SW480 (cell line): ENCODE measurements at regions not wholly inside any gene's neighbourhood (a gene's known extent, or its start where the extent isn't known, plus 50 kb on each side); places are given as distances from the start of the nearest gene placed in this dataset.

ENCODE experiments used
- DNase-seq: peaks from one replicate; pipeline ENCODE4 v3.0.0-alpha.2; 2016; ENCODE audit warnings: low spot score

- no peak for DNase-seq
These were observed 274.5 kb upstream of the SOX5 start for GRCh38 chr12:24223926-24224325.

DNA sequence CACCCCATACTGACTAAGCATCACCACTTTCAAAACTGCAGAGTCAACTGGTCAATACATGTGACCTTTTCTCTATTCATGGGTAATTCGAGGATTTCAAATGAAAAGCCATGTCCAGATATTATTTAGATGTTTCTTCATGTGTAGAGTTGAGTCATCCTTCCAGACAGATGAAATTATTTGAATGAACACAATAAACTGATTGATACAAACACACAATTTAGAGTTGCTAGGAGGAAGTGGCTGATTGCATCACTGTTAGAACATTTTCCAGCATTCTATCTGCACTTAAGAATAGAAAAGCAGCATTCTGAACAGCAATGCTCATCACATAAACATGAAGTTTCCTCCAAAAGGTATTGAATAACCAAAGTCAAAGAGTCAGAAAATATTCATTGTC lies 273.5 kb upstream of the SOX5 start:
- peak; percentile 41 for DNase-seq

GRCh38 chr12:24212496-24212895 lies 263.0 kb upstream of the SOX5 start:
- DNase-seq: no peak

DNA sequence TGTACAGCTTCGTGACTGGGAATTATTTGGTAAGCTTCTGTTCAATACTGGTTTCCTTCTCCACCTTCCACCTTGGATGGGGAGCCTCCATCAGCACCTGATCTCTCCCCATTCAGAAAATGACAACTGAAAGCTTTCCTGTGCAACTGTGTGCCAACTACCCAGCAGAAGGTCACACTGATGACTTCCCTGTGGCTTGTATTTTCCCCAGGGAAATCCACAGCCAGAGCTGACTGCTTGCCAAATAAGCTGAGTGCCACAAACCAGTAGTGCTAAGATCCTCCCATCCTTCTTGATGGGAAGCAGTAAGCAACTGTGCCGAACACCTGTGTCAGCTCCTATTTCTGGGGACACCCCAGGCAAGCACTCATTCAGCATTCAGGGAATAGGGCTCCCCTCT lies 257.2 kb upstream of the SOX5 start:
- no peak for DNase-seq

DNA sequence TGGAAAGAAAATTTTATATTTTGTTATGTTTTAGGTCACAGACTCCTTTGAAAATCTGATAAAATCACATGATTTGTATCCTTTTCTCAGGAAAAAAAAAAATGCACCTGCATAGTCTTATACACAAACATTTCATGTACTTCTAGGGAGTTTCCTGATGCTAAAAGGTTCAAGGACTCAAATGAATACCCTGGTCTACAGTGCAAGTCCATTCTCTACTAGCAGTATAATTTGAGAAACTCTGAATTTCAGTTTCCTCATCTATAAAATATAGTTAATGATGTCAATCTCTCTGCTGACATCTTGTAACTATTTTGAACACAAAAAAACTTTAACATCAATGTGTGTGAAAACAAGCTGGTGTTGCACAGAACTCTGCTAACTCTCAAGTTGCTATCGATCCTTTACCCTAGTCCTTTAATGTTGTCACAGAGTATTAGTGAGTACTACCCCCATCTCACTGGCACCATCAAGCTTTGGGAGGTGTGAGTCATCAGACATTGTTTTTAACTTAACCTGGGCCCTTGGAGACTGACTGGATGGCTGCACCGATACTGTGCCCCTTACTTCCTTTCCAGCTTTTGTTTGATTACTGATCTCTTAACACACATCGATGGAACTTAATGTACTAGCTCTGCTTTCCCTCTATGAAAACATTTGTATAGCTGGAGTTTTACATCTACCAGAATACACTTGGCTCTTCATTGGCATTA lies 251.9 kb upstream of the SOX5 start:
- DNase-seq: no peak

- DNase-seq: no peak
These were observed 250.5 kb upstream of the SOX5 start for GRCh38 chr12:24200010-24200409.

DNA sequence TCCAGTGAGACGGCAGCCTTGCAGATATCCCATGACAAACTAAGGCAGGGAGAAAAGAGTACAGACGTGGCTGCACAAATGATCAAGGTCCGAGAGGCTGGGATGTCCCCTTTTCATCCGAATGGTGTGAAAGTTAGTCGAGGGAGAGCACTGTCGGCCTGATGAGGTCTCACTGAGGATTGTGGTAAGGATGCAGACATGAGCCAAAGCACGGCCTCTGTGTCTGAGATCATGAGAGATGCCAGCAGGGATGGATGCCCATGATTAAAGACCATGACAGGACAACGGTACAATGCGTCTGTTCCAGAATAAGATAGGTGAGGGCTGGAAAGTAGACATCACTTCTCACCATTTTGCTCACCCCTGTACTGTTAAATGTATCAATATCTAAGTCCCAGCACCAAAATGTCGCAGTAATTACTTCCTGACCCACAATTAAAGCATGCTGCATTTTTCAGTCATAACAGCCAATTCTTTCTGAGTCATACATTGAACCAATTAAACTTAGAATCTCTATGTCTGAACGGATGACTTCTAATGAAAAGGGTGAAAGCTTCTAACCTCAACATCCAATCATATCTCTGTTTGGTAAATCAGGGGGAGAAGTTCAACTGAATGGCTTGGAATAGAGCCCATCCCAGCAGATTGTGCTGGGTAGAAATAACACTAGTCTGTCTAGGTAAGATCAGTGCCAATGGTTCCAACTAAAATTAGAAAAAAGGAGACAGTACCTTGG lies 249.6 kb upstream of the SOX5 start:
- no peak for DNase-seq

DNA sequence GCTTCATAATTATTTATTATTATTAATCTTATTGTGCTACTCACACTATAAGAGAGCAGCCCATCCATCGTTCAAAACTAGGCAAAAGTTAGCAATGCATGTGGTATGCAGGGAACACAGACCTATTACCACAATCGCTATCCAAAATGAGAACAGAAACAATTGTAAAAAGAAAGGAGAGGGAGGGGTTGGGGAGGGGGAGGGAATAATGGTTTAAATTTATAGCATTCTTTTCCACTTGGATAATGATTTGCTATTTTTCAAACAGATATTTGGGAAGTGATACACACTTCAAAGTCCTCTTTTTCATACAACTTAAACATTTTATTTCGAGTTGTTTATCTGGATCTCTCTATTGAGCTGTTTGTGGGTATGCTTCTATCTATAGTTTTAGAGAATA lies 248.6 kb upstream of the SOX5 start:
- peak; percentile 33 for DNase-seq

GRCh38 chr12:24197532-24197931 lies 248.1 kb upstream of the SOX5 start:
- peak; percentile 21 for DNase-seq

DNA sequence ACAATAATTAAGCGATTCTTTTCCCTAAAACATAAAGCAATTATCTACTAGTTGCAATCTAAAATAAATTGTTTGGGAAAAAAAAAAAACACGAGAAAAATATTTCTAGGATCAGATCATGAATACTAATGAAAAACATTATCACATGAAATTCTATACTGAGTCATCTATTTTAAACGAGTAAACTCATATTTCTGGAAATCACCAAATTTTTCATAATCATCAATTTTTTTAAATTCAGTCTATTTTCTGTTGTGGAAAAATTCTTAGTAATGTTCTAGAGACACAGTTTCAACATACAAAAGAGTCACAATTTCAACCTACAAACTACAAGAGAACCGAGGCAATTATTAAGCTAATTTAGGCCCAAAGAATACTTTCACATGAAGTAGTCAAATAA lies 245.6 kb upstream of the SOX5 start:
- no peak for DNase-seq

DNA sequence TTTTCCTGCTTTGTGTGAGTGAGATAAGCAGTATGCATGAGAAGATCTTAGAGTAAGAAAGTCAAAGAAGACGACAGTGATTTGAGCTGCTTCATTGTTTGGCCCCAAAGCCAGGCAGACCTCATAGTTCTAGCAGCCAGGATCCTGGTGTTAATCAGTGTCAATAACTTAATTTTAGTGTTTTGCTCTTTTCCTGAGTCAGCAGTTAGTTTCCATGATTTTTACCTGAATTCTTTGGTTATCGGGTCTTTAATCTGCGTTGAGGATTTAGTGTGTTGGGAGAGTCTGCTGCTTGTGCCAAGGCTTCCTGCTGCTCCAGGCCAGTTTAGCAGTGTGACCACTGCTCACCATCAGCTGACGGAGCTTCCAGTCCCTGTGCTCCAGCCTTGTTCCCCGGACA lies 241.6 kb upstream of the SOX5 start:
- no peak for DNase-seq

- DNase-seq: no peak
These were observed 236.3 kb upstream of the SOX5 start for GRCh38 chr12:24185782-24186181.

- no peak for DNase-seq
These were observed 228.4 kb upstream of the SOX5 start for GRCh38 chr12:24177889-24178288.

- no peak for DNase-seq
These were observed 226.5 kb upstream of the SOX5 start for GRCh38 chr12:24175929-24176328.

GRCh38 chr12:24175284-24175683 lies 225.8 kb upstream of the SOX5 start:
- no peak for DNase-seq

- no peak for DNase-seq
These were observed 223.6 kb upstream of the SOX5 start for GRCh38 chr12:24173067-24173466.

DNA sequence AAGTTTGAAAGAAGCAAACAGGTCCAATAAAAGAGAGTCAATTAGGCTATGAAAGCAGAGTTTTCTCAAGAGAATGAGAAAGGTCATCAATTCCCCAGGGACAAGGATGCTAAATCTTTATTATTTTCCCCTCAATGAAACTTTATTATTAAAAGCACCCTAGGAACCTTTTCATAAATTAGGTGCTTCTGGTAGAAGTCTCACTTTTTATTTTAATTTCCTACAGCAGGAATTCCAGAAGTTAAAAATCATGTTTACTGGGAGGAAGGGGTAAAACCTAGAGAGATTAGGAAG lies 223.2 kb upstream of the SOX5 start:
- no peak for DNase-seq

GRCh38 chr12:24172031-24172772 lies 222.7 kb upstream of the SOX5 start:
- no peak for DNase-seq

DNA sequence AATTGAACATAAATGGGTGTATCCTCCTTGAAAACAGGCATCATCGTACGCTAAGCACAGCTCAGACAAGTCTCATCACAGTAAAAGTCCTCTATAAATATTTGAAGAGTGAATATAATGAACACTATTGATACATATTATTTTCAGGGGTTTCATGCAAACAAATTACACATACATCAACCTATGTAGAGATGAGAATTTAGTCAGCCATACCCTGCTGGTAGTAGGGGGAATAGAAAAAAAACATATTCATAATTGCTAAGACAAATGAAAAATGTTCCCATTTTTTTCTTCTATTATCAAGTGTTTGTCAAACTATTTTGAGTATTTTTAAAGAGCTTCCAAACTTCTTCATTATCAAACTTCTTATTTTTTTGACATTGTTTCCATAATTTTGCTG lies 205.6 kb upstream of the SOX5 start:
- no peak for DNase-seq

- DNase-seq: no peak
These were observed 203.6 kb upstream of the SOX5 start for GRCh38 chr12:24153079-24153478.

GRCh38 chr12:24152270-24152669 lies 202.8 kb upstream of the SOX5 start:
- no peak for DNase-seq

- no peak for DNase-seq
These were observed 194.5 kb upstream of the SOX5 start for GRCh38 chr12:24143928-24144327.

GRCh38 chr12:24139035-24139434 lies 189.6 kb upstream of the SOX5 start:
- DNase-seq: no peak
